T-helper 2 cell (primary cell): ENCODE measurements at regions not wholly inside any gene's neighbourhood (a gene's known extent, or its start where the extent isn't known, plus 50 kb on each side); places are given as distances from the start of the nearest gene placed in this dataset.

Experiments
- DNase-seq, 5 experiments: peaks; one replicate each; pipeline versions ENCODE4 v3.0.0 to v3.0.0-alpha.2; 2012 to 2022

- DNase-seq, result no peak
Observed at GRCh38 chr18:14905350-14905749, 157.4 kb downstream of the ANKRD30B start.

DNA sequence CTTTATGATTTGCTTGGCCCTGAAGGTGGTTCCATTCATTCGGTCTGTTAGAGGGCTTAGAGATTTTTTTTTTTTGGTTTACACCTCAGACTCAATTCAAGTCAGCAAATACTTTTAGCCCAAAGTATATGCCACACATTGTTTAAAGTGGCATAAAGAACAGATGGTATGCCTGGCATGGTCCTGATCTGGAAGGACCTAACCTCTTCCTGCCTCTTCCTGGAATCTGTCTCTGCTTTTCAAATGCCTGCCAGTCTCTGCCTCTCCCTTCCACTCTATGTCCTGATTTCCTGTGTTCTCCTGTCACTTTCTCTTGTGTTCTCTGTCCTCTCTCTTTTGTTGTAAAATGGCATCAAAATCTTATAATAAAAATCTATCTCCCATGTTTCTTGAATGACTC is 158.0 kb downstream of the ANKRD30B start:
- no peak for DNase-seq

DNA sequence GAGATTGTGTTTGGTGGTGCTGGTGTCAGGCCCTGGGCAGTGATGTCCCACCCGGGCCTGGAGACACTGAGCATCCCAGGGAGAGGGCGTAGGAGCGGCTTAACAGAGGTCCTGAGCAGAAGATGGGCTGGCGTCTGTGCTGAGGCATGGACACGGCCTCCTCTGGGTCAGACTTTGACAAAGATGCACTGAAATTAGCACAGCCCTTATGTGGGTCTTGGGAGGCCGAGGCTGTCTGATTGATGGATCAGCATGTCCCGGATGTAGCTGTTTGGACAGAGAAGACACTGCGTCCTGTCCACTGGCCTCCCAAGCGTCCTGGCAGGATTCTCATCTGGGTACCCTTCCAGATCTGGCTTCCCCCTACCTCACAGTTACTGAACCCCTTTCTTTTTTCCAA is 159.4 kb downstream of the ANKRD30B start:
- DNase-seq, result no peak

GRCh38 chr18:14908541-14908940 is 160.6 kb downstream of the ANKRD30B start:
- DNase-seq, result no peak

DNA sequence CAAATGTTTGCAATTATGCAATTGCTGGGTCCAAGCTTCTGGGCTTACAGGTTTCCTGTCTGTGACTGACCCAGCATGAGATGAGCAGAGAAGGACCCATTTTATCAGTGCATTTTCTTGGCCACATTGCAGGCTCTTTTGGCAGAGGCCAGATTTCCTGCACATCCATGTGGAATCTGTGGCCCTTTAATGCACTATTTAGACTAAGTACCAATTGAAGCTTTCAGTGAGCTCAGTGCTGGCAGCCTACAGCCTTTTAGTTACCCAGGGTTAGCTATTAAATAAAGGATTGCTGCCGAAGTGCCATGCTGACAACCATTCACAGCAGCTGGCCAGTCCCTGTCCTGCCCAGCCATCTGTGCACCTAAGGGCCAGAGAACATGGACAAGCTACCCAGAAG is 165.0 kb downstream of the ANKRD30B start:
- DNase-seq, result no peak

DNA sequence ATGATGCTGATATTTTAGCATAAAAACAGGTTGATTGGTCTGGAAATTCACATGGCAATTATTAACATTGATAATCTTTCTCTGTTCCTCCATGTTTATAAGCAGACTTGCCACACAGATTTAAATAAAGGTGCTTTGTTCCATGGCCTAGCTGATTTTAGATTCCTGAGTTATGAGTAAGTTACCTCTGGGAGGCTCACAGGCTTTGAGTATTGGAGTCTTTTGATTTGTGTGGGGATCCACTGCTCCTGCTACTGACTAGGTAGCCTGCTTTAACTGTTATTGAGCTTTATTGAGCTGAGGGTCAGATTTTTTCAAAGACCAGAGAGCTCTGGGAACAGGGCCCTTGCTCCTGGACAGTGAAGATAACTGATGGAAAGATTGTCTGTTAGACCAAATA is 166.1 kb downstream of the ANKRD30B start:
- no peak for DNase-seq

GRCh38 chr18:14914771-14915170 is 166.8 kb downstream of the ANKRD30B start:
- no peak for DNase-seq

GRCh38 chr18:14916181-14916580 is 168.2 kb downstream of the ANKRD30B start:
- DNase-seq, result no peak

DNA sequence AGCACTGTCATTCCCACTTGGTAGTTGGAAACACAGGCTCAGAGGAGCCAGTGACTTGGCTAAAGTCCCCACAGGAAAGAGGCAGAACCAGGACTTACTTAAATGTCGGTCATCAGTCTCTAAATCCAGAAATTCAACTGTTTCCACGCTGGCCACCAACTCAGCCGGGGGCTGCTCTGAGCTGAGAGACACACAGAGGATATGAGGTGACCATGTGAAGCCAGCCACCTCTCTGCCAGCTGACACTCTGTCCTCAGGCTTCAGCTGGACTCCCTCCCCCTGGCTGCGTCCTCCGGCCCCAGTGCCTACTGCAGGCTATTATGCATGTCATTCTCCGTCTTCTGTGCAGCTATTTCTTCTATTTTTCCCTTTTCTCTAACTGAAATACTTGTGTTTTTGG is 168.9 kb downstream of the ANKRD30B start:
- no peak for DNase-seq

DNA sequence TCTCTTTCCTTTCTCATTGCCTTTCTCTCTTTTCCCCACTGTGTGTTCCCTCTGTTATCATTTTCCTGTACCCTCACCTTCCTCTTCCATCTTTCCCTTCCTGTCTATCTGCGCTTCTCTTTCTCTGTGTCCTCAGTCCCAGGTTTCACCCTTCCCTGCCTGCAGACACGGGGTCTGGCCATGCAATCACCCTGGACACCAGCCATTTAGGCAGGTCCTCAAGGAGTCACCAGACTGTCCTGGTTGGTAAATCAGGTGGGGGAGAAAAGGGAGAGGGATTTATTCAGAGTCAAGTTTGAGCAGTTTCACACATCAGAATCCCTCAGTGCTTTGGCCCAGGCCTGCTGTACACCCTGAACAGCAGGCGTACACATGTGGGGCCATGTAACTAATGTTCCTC is 169.3 kb downstream of the ANKRD30B start:
- no peak for DNase-seq

DNA sequence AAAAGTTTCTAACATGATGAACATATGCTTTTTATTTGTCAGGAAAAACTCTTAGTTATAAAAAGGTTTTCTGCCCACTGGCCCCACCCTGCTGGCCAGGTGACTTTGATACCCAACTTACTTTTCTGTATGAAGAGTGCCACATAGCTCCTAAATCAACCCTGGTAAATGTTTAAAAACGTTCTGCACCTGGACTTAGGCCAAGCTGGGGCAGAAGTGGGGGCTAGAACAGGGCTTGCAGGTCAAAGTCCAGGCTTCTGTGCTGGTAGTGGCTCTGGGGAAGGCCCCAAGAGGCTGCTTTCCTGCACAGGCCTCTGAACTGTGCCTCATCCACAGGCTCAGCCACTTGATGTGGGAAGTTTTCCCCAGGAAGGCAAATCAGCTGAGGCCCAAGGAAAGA is 171.7 kb downstream of the ANKRD30B start:
- DNase-seq, result no peak

GRCh38 chr18:14921031-14921430 is 173.1 kb downstream of the ANKRD30B start:
- DNase-seq, result no peak

DNA sequence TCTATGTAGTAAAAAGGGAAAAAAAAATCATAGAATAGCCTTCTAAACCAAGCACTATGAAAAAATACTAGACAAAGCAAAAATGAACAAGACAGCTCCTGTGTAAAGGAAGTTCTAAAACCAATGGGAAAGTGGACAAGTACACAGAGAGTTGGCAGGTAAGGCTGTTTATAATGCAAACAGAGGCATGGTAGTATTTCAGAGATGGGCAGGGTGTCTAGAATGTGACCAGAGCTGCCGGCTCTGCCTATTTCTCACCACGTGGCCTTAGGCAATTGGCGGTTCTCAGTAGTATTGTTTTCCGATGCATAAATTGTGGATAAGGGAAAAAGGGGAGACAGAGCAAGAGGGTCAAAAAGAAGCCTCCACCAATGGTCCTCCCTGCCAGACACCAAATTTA is 173.6 kb downstream of the ANKRD30B start:
- no peak for DNase-seq

- DNase-seq, result no peak
Observed at GRCh38 chr18:14922031-14922430, 174.1 kb downstream of the ANKRD30B start.

- DNase-seq, result no peak
Observed at GRCh38 chr18:14922965-14923565, 175.1 kb downstream of the ANKRD30B start.

DNA sequence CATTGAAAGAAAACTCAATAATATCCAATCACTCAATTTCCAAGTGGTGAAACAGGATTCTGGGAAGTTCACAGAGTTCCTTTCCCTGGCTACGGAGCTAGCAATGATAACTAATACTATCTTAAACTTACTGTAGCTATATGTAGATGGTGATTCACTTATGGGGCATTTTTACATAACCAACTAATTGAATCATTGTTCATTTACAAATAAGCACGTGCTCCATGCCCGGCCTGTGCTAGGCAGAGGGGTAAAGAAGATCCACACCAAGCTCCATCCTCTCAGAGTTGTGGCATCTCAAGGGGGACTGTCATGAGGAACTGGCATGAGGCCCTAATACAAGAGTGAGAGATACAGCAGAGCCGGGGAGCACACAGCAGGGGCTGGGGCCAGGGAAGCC is 176.3 kb downstream of the ANKRD30B start:
- DNase-seq, result no peak

DNA sequence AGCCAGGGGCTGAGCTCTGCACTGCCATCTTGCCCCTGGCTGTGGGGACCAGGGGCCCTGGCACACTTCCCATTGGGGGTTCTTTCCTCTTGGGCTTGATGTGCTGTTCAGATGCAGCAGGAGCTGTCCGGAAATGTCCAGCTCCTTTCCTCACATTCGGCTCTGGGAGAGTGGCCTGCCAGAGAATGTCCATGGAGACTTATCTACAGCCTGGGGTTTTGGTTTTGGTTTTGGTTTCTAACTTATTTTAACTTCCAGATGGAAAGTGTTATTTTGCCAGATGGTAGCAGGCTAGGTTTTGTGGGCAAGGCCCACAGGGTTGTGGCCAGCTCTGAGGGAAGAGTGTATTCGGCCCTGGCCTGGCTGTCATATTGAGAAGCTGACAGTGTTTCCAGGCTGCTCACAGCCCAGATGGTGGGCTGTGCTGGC is 177.3 kb downstream of the ANKRD30B start:
- no peak for DNase-seq

- DNase-seq, result no peak
Observed at GRCh38 chr18:14927701-14928100, 179.7 kb downstream of the ANKRD30B start.

DNA sequence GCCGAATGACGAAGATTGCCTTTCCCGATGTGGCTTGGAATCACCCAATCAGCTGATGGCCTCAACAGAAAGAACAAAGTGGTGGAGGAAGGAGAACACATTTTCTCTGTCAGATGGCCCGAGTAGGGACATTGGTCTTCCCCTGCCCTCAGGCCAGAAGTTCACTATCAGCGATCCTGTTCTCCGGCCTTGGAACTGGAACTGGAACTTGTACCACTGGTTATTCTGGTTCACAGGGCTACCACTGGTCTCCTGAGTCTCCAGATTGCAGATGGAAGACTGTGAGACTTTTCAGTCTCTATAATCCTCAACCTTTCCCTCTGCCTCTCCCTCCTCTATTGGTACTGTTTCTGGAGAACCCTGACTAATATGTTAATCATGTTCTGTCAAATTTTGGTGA is 180.4 kb downstream of the ANKRD30B start:
- no peak for DNase-seq

- DNase-seq, result no peak
Observed at GRCh38 chr18:14930076-14930475, 182.1 kb downstream of the ANKRD30B start.

DNA sequence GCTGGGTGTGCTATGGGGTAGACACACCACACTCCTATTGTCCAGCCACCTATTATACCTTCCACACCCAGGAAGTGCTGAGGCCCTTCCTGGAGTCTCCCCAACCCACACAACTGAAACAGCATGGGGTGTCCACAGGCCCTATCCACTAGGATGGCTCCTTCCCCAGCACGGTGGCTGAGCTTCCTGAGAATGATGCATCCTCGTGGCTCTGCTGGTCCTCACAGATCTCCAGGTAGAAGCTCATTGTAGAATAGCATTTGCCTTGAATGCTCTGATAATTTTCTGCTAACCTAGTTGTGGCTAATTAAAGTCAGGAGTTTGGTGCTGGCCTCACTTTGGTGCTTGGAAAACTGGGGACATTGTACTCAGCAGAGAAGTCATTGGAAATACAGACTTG is 182.6 kb downstream of the ANKRD30B start:
- DNase-seq, result no peak

DNA sequence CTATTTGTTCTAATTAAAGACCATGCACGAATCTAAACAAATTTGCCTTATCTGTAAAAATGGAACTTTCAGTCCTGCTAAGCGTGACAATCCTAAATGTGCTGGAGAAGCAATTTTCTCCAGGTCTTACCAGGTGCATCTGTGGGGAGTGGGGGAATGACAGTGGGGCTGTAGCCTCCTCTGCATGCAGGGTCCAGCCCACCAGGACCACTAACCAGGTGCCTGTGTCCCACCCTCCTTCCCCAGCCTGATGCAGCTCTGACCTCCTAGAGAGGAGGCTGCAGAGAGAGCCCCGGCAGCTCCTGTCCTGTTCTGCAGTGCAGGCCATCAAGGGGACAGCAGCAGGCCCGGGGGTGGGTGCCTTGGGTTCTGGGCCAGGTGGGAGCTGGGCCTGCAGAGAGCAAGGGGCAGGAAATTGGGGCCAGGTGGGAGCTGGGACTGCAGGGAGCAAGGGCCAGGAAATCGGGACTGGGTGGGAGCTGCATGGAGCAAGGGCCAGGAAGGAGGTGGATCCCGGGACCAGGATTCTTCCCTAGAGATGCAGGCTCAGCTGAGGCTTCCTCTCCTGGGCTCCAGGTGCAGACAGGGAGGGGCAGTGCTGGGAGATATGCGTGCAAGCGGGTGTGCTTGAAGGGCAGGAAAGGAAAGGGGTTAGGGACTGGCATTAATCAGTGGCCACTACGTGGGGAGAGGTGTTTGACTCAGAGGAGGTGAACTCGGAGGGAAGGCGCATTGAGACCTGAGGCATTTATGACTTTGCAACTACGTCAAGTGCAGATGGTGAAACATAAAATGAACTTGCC is 185.3 kb downstream of the ANKRD30B start:
- DNase-seq, result no peak

DNA sequence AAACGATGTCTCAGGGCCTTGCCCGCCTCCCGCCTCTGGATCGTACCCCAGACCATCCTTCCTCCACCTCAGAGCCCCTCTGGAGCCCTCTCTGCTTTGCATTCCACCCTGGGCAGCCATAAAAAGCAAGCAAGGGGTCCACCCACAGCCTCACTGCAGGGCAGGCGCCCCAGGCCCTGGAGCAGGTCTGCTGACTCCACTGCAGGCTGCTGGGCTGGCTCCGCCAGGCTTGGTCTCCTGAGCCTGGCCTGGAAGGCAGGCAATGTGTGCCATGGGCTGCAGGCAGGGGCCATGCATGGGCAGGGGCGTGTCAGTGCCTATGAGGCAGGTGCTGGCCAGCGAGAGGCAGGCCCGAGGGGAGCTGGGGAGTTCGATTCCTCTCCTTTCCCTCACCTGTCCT is 186.0 kb downstream of the ANKRD30B start:
- DNase-seq, result no peak

GRCh38 chr18:14935210-14935609 is 187.2 kb downstream of the ANKRD30B start:
- no peak for DNase-seq

GRCh38 chr18:14936313-14936712 is 188.3 kb downstream of the ANKRD30B start:
- no peak for DNase-seq
